NCI-H510A treated with DMSO at 0.1 percent for 48 hours (cell line): ENCODE measurements at regions not wholly inside any gene's neighbourhood (a gene's known extent, or its start where the extent isn't known, plus 50 kb on each side); places are given as distances from the start of the nearest gene placed in this dataset.
"Not testable (repeated sequence)": the region's sequence is repeated elsewhere in the genome, so short reads cannot be mapped to it uniquely, and the experiment has no call there.

Source experiments
- DNase-seq: peaks from one replicate; lab custom pipeline; 2025; lab: John Stamatoyannopoulos, UW

GRCh38 chr13:89977203-89977602, 1370.3 kb upstream of the MIR17HG start:
- DNase-seq, result no peak

DNA sequence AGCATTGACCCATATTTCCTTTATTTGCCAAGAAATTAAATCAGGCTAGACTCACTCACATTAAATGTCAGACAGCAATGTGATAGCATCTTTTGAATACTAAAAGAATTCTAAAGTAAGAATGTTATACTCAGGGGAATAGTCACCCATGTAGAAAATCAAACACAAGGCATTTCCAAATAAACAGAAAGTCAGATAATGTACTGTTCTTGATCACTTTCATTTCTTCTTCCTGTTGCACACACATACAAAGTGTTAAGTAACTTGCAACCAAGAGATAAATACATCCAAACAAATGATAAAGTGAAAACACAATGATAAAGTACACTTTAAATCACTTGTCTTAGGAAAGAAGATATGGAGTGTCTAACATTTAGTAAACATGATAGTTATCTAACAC, 1366.6 kb upstream of the MIR17HG start:
- DNase-seq, result no peak

- DNase-seq, result no peak
Observed at GRCh38 chr13:89982407-89983095, 1364.9 kb upstream of the MIR17HG start.

- DNase-seq, result no peak
Observed at GRCh38 chr13:89988206-89988605, 1359.3 kb upstream of the MIR17HG start.

DNA sequence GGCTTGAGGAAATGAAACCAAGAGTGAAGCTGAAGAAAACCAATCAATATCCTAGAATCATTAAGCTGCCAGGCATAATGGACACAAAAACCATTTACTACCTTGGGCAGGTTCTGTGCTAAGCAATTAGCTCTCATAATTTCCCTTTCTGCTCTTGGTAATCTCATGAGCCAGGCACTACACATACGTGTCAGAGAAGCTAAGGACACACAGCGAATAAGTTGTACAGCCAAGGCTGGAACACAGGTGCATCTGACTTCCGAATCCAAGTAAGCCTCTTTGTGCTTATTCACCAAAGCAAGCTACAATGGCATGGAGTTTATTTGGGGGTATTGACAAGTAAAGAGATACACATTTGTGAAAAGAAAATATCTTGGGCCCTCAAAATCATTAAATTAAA, 1343.9 kb upstream of the MIR17HG start:
- DNase-seq, result no peak

DNA sequence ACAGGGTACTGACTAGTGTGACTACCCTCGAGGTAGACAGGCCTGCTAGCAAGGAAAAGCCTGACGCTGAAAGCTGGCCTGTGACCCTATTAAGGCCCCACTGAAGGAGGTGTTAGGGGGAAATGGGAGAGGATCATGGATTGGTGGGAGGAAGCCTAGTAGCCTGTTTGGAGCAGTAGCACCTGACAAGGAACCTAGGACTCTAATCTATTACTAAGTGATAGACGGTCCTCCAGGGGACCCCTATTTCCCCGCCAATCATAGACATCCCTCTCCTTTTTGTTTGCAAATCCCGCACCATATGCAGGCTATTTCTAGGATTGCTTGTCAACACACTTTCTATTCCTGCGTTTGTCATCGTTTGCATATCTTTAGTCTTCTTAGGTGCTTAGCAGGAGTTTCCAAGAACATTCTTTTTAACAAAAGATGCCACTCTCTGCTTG, 1338.8 kb upstream of the MIR17HG start:
- DNase-seq, result no peak

DNA sequence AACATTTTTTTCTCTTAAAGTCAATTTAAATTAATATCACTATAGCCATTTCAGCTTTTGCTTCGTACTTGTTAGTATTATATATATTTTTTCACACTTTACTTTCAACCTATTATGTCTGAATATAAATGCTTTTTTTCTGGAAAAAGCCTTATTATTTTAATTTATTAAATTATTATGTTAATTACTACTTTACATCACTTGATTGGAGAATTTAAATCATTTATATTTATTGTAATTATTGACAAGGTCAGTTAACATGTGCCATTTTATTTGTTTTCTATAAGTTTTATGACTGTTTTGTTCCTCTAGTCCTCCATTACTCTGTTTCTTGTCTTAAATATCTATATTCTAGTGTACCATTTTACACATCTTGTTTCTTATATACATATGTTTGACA, 1333.4 kb upstream of the MIR17HG start:
- no peak for DNase-seq

DNA sequence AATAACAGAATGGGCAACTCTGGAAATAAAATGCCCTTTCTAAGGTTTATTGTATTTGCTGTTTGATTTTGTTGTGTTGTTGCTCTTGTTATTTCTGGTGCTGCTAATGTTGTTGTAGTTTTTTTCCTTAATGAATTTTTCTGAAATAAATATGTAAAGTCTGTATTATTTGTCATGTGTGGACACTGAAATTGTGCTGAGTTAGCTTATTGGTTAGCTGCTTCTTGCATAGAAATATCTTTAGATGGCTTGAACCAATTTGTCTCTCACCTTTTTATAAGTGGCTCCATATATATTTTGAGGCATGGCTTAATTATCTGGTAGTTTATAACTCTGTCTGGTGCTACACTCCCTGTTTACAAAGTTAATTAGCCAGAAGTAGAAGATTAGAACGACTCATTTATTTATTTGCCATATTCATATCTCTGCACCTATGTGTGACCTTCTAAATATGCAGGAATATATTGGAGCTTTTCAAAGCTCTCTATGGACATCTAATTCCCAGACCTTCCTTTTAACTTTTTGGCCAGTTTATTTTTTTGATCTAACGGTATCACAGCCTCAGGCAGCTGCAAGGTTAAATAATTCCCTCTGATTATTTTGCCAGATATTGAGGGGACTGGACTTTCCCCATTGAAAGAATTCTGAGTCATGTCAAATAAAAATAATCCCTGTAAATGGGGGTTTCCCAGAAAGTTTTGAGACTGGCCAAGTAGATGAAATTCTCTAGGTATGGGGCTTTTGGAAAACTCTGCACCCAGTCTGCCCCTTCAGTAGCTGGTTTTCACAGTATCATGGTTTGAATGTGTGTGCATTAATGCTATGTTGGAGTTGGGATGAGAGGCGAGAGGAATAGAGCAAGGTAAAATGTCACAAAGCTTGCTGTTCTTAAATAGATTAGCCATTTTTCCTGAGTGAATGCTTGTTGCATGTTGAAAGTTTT, 1331.7 kb upstream of the MIR17HG start:
- no peak for DNase-seq

DNA sequence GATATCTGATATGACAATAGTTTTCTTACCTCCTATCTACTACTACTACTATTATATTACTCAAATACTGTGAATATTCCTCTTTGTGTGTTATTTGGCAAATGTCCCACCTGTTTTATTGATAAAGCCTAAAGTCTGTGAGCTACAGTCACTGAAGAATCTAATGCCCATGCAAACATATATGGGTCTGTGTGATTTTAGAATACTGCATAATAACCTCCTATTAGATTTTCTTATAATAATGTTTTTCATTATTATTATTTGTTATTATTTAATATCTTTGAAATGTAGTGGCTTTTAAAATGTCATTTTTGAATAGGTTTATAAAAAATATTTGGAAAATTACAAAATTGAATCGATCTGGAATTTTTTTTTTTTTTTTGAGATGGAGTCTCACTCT, 1330.8 kb upstream of the MIR17HG start:
- no peak for DNase-seq

DNA sequence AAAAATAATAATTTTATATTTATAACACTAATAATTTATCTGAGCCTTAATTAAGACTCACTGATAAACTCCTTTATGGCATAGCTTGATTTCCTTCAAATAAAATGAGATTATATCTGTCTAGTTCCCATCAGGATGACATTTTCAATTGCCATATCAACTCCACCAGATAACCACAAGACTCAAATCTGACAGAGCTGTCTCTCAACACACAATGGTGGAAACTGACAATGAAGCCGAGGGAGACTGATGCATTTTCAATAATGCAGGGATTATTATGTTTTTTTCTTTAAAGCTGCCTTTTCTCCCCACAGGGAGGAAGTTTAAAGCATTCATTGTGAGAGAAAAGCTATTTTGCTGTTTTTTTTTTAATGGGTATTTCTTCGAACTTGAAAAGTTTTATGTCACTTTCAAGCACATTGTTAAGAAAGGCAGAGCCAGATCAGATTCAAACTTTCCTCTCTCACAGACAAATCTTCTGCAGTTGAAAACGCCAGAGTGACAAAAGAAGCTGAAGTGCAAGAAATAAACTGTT, 1326.9 kb upstream of the MIR17HG start:
- DNase-seq, result no peak

GRCh38 chr13:90027409-90027808, 1320.1 kb upstream of the MIR17HG start:
- DNase-seq, result no peak

- DNase-seq, result no peak
Observed at GRCh38 chr13:90032313-90032712, 1315.2 kb upstream of the MIR17HG start.

DNA sequence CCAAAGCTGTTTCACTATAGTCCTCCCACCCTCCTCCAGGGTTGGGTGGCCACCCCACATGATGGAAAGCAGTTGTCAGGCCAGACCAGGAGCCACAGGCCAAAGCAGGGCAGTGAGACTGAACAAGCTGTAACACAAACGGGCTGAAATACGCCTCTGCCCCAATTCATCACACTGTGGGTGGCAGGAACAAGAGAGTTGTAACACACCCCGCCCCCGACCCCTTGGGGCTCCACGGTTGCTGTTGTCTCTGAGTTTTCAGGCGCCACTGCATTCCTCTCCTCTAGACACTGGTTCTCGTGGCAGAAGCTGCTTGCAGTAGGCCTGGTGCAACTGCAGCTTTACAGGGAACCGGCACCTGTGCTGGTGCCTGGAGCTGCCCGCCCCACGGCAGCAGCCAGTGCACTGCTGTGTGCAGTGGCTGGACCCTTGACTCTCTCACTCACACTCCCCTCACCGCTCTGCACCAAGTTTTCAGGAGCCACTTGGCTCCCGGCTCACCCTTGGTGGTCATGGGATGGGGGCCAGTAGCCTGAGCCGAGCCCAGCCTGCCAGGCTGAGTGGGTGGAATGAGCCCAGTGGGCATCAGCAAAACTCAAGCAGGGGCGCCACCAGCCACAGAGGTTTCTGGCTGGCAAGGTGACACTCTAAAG, 1314.5 kb upstream of the MIR17HG start:
- DNase-seq, result no peak

GRCh38 chr13:90039516-90039915, 1308.0 kb upstream of the MIR17HG start:
- DNase-seq, result no peak

DNA sequence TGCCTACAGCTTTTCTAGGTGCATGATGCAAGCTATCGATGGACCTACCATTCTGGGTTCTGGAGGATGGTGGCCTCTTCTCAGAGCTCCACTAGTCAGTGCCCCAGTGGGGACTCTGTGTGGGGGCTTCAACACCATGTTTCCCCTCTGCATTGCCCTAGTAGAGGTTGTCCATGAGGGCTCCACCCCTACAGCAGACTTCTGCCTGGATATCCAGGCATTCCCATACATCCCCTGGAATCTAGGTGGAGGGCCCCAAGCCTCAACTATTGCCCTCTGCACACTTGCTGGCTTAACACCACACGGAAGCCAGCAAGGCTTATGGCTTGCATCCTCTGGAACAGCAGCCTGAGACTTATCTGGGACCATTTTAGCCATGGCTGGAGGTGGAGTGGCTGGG, 1299.9 kb upstream of the MIR17HG start:
- no peak for DNase-seq

DNA sequence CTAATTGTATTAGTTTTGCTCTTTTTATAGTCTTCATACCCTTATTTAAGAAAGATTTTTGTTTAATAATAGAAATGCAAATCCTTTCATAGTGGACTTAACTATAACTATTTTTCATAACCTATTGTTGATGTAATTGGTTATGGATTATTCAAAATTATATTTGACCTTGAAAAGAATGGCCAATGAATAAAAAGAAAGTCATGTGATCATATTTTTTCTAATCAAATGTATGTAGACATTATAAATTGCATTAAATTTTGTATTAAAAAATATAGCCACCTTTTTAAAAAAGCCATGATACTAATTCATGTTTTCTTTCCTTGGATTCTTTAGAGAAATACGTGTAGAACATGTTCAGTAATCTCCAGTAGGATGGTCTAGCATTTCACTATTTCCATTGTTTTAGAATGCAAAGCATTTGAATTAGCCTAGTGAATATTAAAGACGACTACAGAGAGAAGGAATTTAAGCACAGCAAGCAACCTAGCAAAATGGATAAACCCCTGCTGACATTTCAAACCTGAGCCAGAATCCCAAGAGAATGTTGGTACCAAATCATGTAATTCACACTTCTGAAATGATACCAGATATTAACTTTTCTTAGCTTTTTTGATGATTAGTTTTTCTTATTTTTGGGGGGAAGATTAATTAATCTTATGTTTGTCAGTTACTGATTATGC, 1297.4 kb upstream of the MIR17HG start:
- no peak for DNase-seq

DNA sequence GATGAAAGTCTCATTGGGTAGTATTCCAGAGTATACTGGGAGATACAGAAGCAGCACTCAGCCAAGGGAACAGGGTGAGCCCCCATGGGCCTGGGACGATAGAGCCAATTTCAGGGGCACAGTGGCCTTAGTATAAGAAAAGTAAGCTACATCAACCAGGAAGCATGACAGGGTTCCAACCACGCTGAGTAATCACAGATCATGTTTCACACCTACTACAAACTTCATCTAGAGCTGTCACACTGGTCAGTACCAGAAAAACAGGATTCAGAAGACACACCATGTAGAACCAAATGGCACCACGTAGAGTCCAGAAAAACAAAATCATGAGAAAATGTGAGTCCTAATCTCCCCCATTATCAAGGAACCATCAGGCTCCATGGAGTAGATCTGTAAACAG, 1292.4 kb upstream of the MIR17HG start:
- peak; percentile 67 for DNase-seq

DNA sequence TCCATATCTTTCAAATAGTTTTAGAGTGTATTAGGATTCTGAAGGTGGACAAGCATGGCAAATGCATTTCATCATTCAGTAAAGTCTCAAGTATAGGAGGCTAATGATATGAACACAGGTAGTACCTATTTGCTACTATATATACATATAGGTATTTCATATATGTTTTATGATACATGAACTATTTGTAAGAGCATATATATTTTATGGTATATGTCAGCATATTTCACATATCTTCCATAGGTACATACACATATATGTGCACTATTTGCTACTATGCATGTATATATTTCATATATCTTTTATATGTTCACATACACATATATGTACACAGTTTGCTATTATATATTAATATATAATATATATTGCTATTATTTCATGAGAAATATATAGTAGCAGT, 1291.7 kb upstream of the MIR17HG start:
- DNase-seq, result no peak

GRCh38 chr13:90064226-90064625, 1283.3 kb upstream of the MIR17HG start:
- not testable (repeated sequence) for DNase-seq

- DNase-seq, result no peak
Observed at GRCh38 chr13:90068658-90069057, 1278.8 kb upstream of the MIR17HG start.

- DNase-seq, result no peak
Observed at GRCh38 chr13:90070362-90070761, 1277.1 kb upstream of the MIR17HG start.
